Left lung (tissue), 4 donors: ENCODE measurements at regions not wholly inside any gene's neighbourhood (a gene's known extent, or its start where the extent isn't known, plus 50 kb on each side); places are given as distances from the start of the nearest gene placed in this dataset.

Source experiments
- ATAC-seq: fragments of 200-7000 bp; cut with Tn5 transposase; one replicate; pipeline ENCODE4 v1.9.1; 2020; ENCODE audit warnings: moderate library complexity
- DNase-seq, 4 donors: peaks; one replicate each; pipeline ENCODE4 v3.0.0-alpha.2; 2013 to 2020
- H3K27ac ChIP-seq, 2 donors: fragments of 200-600 bp; sonication (generic) in 1 of 2; one replicate each; pipeline versions ENCODE4 v1.5.0 to v1.8.0; 2020 to 2021
- H3K27me3 ChIP-seq, 2 donors: fragments of 200-600 bp; sonication (generic) in 1 of 2; one replicate each; pipeline versions ENCODE4 v1.5.0 to v1.8.0; 2020 to 2021
- H3K36me3 ChIP-seq, 2 donors: fragments of 200-600 bp; sonication (generic) in 1 of 2; one replicate each; pipeline versions ENCODE4 v1.5.0 to v1.8.0; 2020 to 2021
- H3K4me1 ChIP-seq, 2 donors: fragments of 200-600 bp; one replicate each; pipeline ENCODE4 v1.8.0; 2021
- H3K4me3 ChIP-seq, 2 donors: fragments of 200-600 bp; sonication (generic) in 1 of 2; one replicate each; pipeline versions ENCODE4 v1.5.0 to v1.8.0; 2020 to 2021; ENCODE audit warnings: mild to moderate bottlenecking in 1 of 2
- H3K9me3 ChIP-seq, 2 donors: fragments of 200-600 bp; sonication (generic) in 1 of 2; one replicate each; pipeline versions ENCODE4 v1.5.0 to v1.8.0; 2020 to 2021
- intact Hi-C, 2 donors: fragments of 100-400 bp; cut with DNase I; formaldehyde crosslinking; loops; one replicate each; pipeline versions ENCODE4 v1.11.2 to v1.14.2; 2022
- TF ChIP-seq, protein P1 (sequence below), 2 donors: fragments of 200-600 bp; sonication (generic) in 1 of 2; IDR thresholded peaks; one replicate each; pipeline versions ENCODE4 v1.5.0 to v1.8.0; 2021; ENCODE audit warnings: antibody characterized with exemption in 2 of 2
- donor health status: DM: no; HTN: yes; CAD: no.
- donor health status: DM: no; HTN: no; CAD: no.

DNA sequence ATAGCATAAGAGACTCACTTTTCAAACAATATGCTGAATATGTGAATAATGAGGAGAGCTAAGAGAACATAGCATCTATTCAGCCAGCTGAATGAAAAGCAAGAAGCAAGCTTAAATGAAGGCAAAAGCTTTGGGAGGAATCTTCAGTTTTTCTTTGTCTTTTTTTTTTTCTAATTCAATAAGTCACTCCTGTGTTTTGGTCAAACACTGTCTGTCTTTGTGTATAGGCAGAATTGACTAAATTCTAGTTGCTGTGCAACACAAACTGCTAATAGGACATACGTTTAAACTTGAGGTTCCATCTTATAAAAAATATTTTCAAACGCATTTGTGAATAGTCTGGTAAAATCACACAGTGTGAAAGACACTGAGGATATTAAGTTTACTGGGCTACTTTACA lies 156.9 kb upstream of the KCNN2 start:
- Histone ChIP-seq H3K4me3 (no peak overlapping the region), H3K36me3 (no peaks in the 10 kb centered on the region), H3K9me3 (peaks cover 0 to 10% of the 10 kb centered on the region in 2 donors), H3K4me1 (no peaks in the 10 kb centered on the region), H3K27me3 (no peaks in the 10 kb centered on the region), H3K27ac (no peak overlapping the region)
- intact Hi-C loops: no loop called here
- DNase-seq (no peak), ATAC-seq (no peak)
- TF ChIP-seq, protein P1, sequence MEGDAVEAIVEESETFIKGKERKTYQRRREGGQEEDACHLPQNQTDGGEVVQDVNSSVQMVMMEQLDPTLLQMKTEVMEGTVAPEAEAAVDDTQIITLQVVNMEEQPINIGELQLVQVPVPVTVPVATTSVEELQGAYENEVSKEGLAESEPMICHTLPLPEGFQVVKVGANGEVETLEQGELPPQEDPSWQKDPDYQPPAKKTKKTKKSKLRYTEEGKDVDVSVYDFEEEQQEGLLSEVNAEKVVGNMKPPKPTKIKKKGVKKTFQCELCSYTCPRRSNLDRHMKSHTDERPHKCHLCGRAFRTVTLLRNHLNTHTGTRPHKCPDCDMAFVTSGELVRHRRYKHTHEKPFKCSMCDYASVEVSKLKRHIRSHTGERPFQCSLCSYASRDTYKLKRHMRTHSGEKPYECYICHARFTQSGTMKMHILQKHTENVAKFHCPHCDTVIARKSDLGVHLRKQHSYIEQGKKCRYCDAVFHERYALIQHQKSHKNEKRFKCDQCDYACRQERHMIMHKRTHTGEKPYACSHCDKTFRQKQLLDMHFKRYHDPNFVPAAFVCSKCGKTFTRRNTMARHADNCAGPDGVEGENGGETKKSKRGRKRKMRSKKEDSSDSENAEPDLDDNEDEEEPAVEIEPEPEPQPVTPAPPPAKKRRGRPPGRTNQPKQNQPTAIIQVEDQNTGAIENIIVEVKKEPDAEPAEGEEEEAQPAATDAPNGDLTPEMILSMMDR (IDR thresholded peaks at IDR 0.05): no peak

DNA sequence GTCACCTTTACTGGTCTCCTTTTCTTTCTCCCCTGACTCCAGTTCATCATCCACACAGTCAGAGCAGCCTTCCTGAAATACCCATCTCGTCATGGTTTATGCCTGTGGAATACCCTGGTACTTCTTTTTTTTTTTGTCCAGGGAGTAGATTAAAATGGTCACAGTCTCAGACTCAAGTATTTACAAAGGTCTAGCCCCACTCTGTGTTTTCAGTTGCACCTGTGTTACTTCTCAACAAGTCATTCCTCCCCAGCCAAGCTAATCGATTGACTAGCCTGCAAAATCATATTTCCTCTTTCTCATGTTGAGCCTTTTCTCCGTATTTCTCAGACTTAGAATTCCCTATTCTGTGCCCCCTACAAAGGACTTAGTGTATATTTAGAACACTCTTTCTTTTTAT lies 155.2 kb upstream of the KCNN2 start:
- H3K9me3 ChIP-seq: no peaks in the 10 kb centered on the region
- H3K4me3 ChIP-seq: no peak overlapping the region
- no peak for ATAC-seq
- TF ChIP-seq, protein P1 (IDR thresholded peaks at IDR 0.05): no peak
- H3K36me3 ChIP-seq: no peaks in the 10 kb centered on the region
- H3K4me1 ChIP-seq: no peaks in the 10 kb centered on the region
- intact Hi-C loops: no loop called here
- H3K27me3 ChIP-seq: no peaks in the 10 kb centered on the region
- DNase-seq: no peak
- H3K27ac ChIP-seq: no peak overlapping the region

DNA sequence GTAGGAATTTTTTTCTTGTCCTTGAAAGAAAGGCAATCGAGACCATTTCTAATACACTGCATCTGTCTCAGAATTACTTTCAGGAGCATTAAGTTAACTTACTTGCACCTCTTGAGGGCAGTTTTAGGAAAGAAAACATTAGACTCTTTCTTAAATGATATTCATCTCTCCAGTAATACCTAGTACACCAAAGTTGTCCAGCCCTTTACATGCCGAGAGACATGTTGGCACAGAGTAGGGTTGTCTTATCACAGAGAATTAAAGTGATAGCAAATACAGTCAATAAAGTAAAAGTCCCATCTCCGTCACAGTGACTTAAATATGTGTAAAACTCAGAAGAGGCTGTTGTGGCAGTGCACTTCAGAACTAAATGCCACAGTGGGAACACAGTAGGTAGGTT lies 154.3 kb upstream of the KCNN2 start:
- intact Hi-C loops: no loop called here
- DNase-seq: no peak
- Histone ChIP-seq H3K4me3 (no peak overlapping the region), H3K36me3 (no peaks in the 10 kb centered on the region), H3K27me3 (no peaks in the 10 kb centered on the region), H3K4me1 (no peaks in the 10 kb centered on the region), H3K27ac (no peak overlapping the region), H3K9me3 (no peaks in the 10 kb centered on the region)
- TF ChIP-seq, protein P1 (IDR thresholded peaks at IDR 0.05): no peak
- ATAC-seq: no peak

DNA sequence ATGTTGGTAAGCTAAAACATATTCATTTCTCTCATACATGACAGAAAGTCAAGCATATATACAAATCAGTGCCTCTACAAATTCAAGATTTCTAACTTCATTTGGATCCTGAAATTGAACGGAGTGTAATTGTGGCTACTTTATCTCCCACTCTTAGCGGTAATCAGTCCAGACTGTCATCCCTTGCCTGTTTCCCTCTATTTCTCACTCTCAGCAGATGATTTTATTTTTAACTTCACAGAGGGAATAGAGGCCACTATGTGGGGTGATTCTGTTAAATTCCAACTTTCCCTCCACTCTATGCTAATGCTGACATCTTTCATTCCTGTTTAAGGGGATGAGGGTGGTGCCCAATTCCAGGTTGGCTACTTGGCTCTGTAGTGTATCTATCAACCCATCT lies 153.8 kb upstream of the KCNN2 start:
- DNase-seq: no peak
- H3K36me3 ChIP-seq: no peaks in the 10 kb centered on the region

DNA sequence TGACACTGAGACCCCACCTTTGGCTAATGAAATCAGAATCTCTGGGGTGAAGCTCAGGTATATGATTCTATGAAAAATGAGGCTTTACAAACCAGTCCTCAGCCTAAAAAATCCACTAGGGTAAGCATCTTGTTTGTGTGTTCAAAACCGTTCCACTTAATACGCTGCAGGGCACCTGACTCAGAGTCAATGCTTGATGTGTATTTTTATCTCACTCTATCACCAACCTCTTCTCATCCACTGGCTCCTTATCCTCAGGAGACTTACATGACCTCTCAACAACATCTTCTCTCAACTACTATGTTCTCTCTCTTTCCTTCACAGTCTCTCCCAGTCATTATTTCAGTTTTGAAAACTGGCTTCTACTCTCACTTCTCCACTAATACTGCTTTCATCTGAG lies 153.3 kb upstream of the KCNN2 start:
- H3K4me3 ChIP-seq: no peak overlapping the region
- intact Hi-C loops: no loop called here
- TF ChIP-seq, protein P1 (IDR thresholded peaks at IDR 0.05): no peak
- H3K27me3 ChIP-seq: no peaks in the 10 kb centered on the region
- DNase-seq (no peak), ATAC-seq (no peak)
- no peaks in the 10 kb centered on the region for H3K36me3 ChIP-seq
- H3K4me1 ChIP-seq: no peaks in the 10 kb centered on the region
- no peaks in the 10 kb centered on the region for H3K9me3 ChIP-seq
- no peak overlapping the region for H3K27ac ChIP-seq

More for the DNA sequence above, 153.8 kb upstream of the KCNN2 start:
- intact Hi-C loops: no loop called here
- H3K9me3 ChIP-seq: no peaks in the 10 kb centered on the region
- H3K4me3 ChIP-seq: no peak overlapping the region
- ATAC-seq: no peak
- no peaks in the 10 kb centered on the region for H3K4me1 ChIP-seq
- no peaks in the 10 kb centered on the region for H3K27me3 ChIP-seq
- TF ChIP-seq, protein P1 (IDR thresholded peaks at IDR 0.05): no peak
- H3K27ac ChIP-seq: no peak overlapping the region
